Adrenal gland (tissue), 9 donors: ENCODE measurements at regions not wholly inside any gene's neighbourhood (a gene's known extent, or its start where the extent isn't known, plus 50 kb on each side); places are given as distances from the start of the nearest gene placed in this dataset.

ENCODE experiments used
- DNase-seq, 7 donors: peaks; one replicate each; pipeline ENCODE4 v3.0.0-alpha.2; 2019 to 2020
- H3K27ac ChIP-seq, 5 donors: fragments of 200-600 bp; sonication (generic) in 4 of 5; 1 replicate in 3 of 5; 2 replicates in 2 of 5; pipeline versions ENCODE4 v1.5.1 to v1.8.0; 2016 to 2020; ENCODE audit warnings: mild to moderate bottlenecking in 1 of 5
- H3K27me3 ChIP-seq: fragments of 200-600 bp; 2 replicates; pipeline ENCODE4 v1.8.0; 2021
- H3K36me3 ChIP-seq, 2 donors: fragments of 200-600 bp; replicated peaks in 1 of 2; 1 replicate in 1 of 2; 2 replicates in 1 of 2; pipeline versions ENCODE4 v1.5.1 to v1.8.0; 2018 to 2022
- H3K4me1 ChIP-seq, 2 donors: fragments of 200-600 bp; replicated peaks in 1 of 2; 1 replicate in 1 of 2; 2 replicates in 1 of 2; pipeline versions ENCODE4 v1.5.1 to v1.8.0; 2018 to 2021
- H3K4me3 ChIP-seq, 4 donors: fragments of 200-600 bp; sonication (generic) in 3 of 4; one replicate each; pipeline ENCODE4 v1.5.1; 2016 to 2018
- H3K9me3 ChIP-seq, 3 donors: fragments of 200-600 bp; sonication (generic) in 1 of 3; replicated peaks in 1 of 3; 1 replicate in 2 of 3; 2 replicates in 1 of 3; pipeline versions ENCODE4 v1.5.1 to v1.8.0; 2016 to 2021
- CTCF ChIP-seq, 6 experiments: fragments of 450-650 bp in 4 of 6; fragments of 200-600 bp in 2 of 6; sonication (generic) in 1 of 6; IDR thresholded peaks; 1 replicate in 5 of 6; 2 replicates in 1 of 6; pipeline versions ENCODE4 v1.5.1 to v1.8.0; 2016 to 2021; ENCODE audit warnings: antibody characterized with exemption in 6 of 6, mild to moderate bottlenecking in 2 of 6, moderate library complexity in 1 of 6
- POLR2A ChIP-seq, 2 donors: fragments of 450-650 bp; IDR thresholded peaks; one replicate each; pipeline ENCODE4 v1.6.1; 2017; ENCODE audit warnings: antibody characterized with exemption in 2 of 2, mild to moderate bottlenecking in 2 of 2, moderate library complexity in 1 of 2
- WGBS, 4 donors: extraction: QIAGEN DNeasy Blood & Tissue Kit in 2 of 4; methylation state at CpG; one replicate each; pipeline versions ENCODE4 v1.1.5 to v1.1.7; 2013 to 2017; 5-methylcytosine and 5-hydroxymethylcytosine counted together
- intact Hi-C, 2 donors: fragments of 100-400 bp; cut with DNase I; formaldehyde crosslinking; loops; one replicate each; pipeline versions ENCODE4 v1.14.1 to v1.15.0; 2022 to 2023
- donor health status: healthy with polysubstance abuse.
- donor health status: Bipolar disorder and iron deficiency.
- donor health status: DM: yes; HTN: yes; CAD: no.
- donor health status: DM: no; HTN: no; CAD: no.
- donor health status: DM: no; HTN: no; CAD: no.

DNA sequence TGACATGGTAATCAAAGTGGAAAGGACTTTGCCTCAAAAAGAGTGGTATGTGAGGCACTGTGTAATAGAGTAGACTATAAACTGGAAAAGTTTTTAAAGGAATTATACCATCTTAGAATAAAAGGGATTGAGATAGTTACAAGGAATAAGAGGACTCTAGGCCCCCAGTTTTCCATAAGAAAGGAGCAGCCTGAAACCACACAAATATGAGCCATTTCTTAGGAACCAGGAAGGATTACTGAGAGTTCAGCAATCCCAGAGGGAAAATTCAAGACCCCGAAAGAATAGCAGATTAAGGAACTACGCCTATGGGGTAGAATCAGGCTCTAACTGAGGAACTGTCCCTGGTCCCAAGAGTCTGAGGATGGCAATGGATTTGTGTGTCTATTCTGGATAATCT, 1213.3 kb downstream of the C4orf33 start:
- no peak for DNase-seq
- H3K27me3 ChIP-seq = no peaks in the 10 kb centered on the region
- no peak for TF ChIP-seq POLR2A (IDR thresholded peaks at IDR 0.05)
- TF ChIP-seq CTCF (IDR thresholded peaks at IDR 0.05) = no peak
- H3K36me3 ChIP-seq = no peaks in the 10 kb centered on the region
- no peak overlapping the region for H3K27ac ChIP-seq
- no peaks in the 10 kb centered on the region for H3K9me3 ChIP-seq
- H3K4me1 ChIP-seq = no peaks in the 10 kb centered on the region
- WGBS, 4 donors = 84 to 98% (median 93%) methylated on average over 2 of the region's 2 CpGs
- H3K4me3 ChIP-seq = no peak overlapping the region
- intact Hi-C loops = no loop called here

- no peak overlapping the region for H3K4me3 ChIP-seq
- intact Hi-C loops = no loop called here
Measured at GRCh38 chr4:130322439-130322838, 1226.5 kb downstream of the C4orf33 start.

DNA sequence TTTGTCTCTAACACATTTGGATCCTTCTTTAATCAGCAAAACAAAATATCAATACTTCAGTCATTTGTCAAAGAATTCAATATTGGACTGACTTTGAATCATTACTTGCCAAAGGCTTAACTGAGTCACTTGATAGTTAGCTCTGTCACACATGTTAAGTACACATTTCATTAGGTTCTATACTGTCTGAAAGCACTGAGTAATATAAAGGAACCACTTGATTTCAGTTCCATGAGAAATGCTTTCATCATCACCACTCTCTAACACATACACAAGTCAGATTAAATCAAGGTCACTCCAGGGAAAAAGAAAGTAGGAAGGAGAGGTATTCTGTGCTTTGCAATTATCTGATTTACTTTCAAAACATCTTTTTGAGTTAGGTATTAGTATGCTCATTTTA, 1233.1 kb downstream of the C4orf33 start:
- Histone ChIP-seq H3K36me3 (no peaks in the 10 kb centered on the region), H3K9me3 (no peaks in the 10 kb centered on the region), H3K4me1 (no peaks in the 10 kb centered on the region), H3K27me3 (no peaks in the 10 kb centered on the region), H3K4me3 (no peak overlapping the region), H3K27ac (no peak overlapping the region)
- intact Hi-C loops = no loop called here
- TF ChIP-seq CTCF (IDR thresholded peaks at IDR 0.05) (no peak), POLR2A (IDR thresholded peaks at IDR 0.05) (no peak)
- no peak for DNase-seq

More at GRCh38 chr4:130322439-130322838, 1226.5 kb downstream of the C4orf33 start:
- no peaks in the 10 kb centered on the region for H3K4me1 ChIP-seq
- TF ChIP-seq POLR2A (IDR thresholded peaks at IDR 0.05) (no peak), CTCF (IDR thresholded peaks at IDR 0.05) (no peak)
- H3K27me3 ChIP-seq = no peaks in the 10 kb centered on the region
- no peak for DNase-seq
- H3K36me3 ChIP-seq = no peaks in the 10 kb centered on the region
- H3K9me3 ChIP-seq = no peaks in the 10 kb centered on the region
- H3K27ac ChIP-seq = no peak overlapping the region

DNA sequence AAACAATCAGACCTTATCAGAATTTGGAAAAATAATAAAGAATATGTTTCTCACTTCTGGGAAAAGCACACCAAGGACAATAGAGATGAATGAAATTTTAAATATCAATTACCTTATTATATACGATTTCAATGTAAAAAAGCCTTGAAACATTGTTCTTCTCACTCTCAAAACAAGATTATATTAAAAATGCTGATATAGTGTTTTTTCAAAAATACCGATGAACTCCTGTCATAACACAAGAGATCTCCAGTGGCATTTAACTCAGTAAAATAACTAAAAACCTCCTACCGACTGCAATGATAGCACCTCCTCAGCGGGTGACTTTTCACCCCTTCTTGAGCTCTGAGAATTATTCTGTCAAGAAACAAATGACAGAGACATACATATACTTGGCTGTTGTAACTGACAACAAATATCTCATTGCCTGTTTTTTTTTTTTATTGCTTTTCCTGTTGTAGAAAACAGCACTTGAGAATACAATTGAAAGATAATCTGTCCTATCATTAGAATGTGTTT, 1237.3 kb downstream of the C4orf33 start:
- H3K27me3 ChIP-seq = no peaks in the 10 kb centered on the region
- TF ChIP-seq POLR2A (IDR thresholded peaks at IDR 0.05) = no peak
- no peak for TF ChIP-seq CTCF (IDR thresholded peaks at IDR 0.05)
- no peaks in the 10 kb centered on the region for H3K9me3 ChIP-seq
- intact Hi-C loops = no loop called here
- H3K27ac ChIP-seq = no peak overlapping the region
- no peaks in the 10 kb centered on the region for H3K4me1 ChIP-seq
- H3K36me3 ChIP-seq = no peaks in the 10 kb centered on the region
- WGBS, 4 donors = 73 to 82% (median 77%) methylated on average over 4 of the region's 4 CpGs
- no peak overlapping the region for H3K4me3 ChIP-seq
- DNase-seq = no peak
